SK-N-MC (cell line): ENCODE measurements at regions not wholly inside any gene's neighbourhood (a gene's known extent, or its start where the extent isn't known, plus 50 kb on each side); places are given as distances from the start of the nearest gene placed in this dataset.

Experiments
- DNase-seq: peaks from one replicate; pipeline ENCODE4 v3.0.0-alpha.2; 2011; ENCODE audit warnings: low read depth, low spot score
- H3K27ac ChIP-seq: fragments of 200-600 bp; sonication (generic); 2 replicates; pipeline ENCODE4 v1.5.1; 2016; ENCODE audit warnings: mixed run types
- H3K36me3 ChIP-seq: fragments of 200-600 bp; sonication (generic); 2 replicates; pipeline ENCODE4 v1.6.1; 2017; ENCODE audit warnings: antibody characterized with exemption, low read length, mixed read lengths; ENCODE audit not compliant: insufficient read depth
- H3K4me3 ChIP-seq: fragments of 200-600 bp; sonication (generic); 2 replicates; pipeline ENCODE4 v1.5.1; 2016
- H3K9ac ChIP-seq: fragments of 200-600 bp; sonication (generic); 2 replicates; pipeline ENCODE4 v1.8.0; 2017; ENCODE audit warnings: mixed run types, mixed read lengths; ENCODE audit not compliant: insufficient read length
- H3K9me3 ChIP-seq: fragments of 200-600 bp; sonication (generic); 2 replicates; pipeline ENCODE4 v1.6.1; 2017; ENCODE audit warnings: low read depth, mild to moderate bottlenecking, antibody characterized with exemption, low read length, moderate library complexity, mixed read lengths
- EZH2 ChIP-seq: fragments of 200-600 bp; sonication (generic); IDR thresholded peaks from one replicate; pipeline ENCODE4 v1.6.1; 2017; ENCODE audit warnings: antibody characterized with exemption
- FOXP2 ChIP-seq: optimal IDR thresholded peaks from 2 replicates; pipeline ENCODE3; 2011; ENCODE audit warnings: mild to moderate bottlenecking, moderate library complexity; ENCODE audit not compliant: insufficient read depth; ENCODE audit errors: extremely low read length, control extremely low read depth
- POLR2AphosphoS5 ChIP-seq: IDR thresholded peaks from 2 replicates; pipeline ENCODE4 v1.6.1; 2012; ENCODE audit warnings: mild to moderate bottlenecking, low read depth, low read length, borderline replicate concordance

DNA sequence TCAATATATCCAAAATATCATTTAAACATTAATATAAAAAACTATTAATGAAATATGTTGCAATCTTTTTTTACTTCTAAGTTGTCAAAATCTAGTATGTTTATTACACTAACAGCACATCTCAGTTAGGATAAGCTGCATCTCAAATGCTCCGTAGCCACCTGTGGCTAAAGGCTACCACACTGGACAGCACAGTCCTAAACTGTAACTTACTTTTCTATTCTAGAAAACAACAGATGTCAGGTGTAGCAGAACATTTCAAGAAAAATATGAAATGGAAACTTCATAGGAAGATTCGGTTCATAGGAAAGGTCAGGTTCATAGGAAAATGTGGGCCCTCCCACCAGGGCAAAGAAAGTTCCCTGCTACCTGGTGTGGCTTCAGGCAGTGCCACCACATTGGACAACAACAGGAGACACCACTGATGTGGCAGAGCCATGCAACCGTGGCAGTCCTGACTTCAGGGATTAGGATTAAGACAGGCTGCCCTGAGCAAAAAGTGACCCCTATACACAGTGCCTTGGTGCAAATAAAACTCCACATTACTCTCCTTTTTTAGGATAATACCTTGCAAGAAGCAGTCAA lies 197.8 kb upstream of the NR4A3 start:
- no peak for TF ChIP-seq POLR2AphosphoS5
- TF ChIP-seq FOXP2 = no peak
- TF ChIP-seq EZH2 = no peak
- Histone ChIP-seq H3K36me3 (no peaks in the 10 kb centered on the region), H3K9me3 (no peaks in the 10 kb centered on the region), H3K27ac (no peak overlapping the region), H3K9ac (no peak overlapping the region), H3K4me3 (no peak overlapping the region)
- DNase-seq = no peak

- TF ChIP-seq EZH2 (no peak), POLR2AphosphoS5 (no peak), FOXP2 (no peak)
- Histone ChIP-seq H3K27ac (no peak overlapping the region), H3K9me3 (no peaks in the 10 kb centered on the region), H3K4me3 (no peak overlapping the region), H3K36me3 (no peaks in the 10 kb centered on the region), H3K9ac (no peak overlapping the region)
- no peak for DNase-seq
Measured at GRCh38 chr9:99624499-99625233, 197.0 kb upstream of the NR4A3 start.

- no peaks in the 10 kb centered on the region for H3K9me3 ChIP-seq
- H3K9ac ChIP-seq = no peak overlapping the region
- TF ChIP-seq EZH2 = no peak
- no peak for TF ChIP-seq FOXP2
- TF ChIP-seq POLR2AphosphoS5 = no peak
- H3K27ac ChIP-seq = no peak overlapping the region
- H3K4me3 ChIP-seq = no peak overlapping the region
- no peak for DNase-seq
- H3K36me3 ChIP-seq = no peaks in the 10 kb centered on the region
Measured at GRCh38 chr9:99626426-99626825, 195.3 kb upstream of the NR4A3 start.

DNA sequence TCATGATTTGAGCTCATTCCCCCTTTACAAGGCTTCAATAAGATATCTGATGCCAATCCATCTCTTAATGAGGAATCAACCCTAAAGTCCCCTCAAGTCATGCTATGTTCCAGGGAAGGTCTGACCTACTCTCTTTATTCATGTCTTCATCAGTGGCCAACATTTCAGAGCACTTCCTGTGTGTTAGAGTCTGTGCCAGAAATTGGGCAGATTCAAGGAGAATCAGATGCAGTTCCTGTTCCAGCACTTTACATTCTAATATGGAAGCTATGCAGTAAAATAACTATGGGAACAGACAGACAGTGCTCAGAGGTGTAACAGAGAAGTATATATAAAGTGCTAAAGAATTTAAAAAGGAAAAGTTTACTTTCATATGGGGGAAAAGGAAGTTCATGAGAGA lies 193.4 kb upstream of the NR4A3 start:
- H3K9ac ChIP-seq = no peak overlapping the region
- H3K9me3 ChIP-seq = no peaks in the 10 kb centered on the region
- H3K4me3 ChIP-seq = no peak overlapping the region
- H3K27ac ChIP-seq = no peak overlapping the region
- TF ChIP-seq POLR2AphosphoS5 (no peak), EZH2 (no peak), FOXP2 (no peak)
- no peaks in the 10 kb centered on the region for H3K36me3 ChIP-seq
- DNase-seq = no peak

DNA sequence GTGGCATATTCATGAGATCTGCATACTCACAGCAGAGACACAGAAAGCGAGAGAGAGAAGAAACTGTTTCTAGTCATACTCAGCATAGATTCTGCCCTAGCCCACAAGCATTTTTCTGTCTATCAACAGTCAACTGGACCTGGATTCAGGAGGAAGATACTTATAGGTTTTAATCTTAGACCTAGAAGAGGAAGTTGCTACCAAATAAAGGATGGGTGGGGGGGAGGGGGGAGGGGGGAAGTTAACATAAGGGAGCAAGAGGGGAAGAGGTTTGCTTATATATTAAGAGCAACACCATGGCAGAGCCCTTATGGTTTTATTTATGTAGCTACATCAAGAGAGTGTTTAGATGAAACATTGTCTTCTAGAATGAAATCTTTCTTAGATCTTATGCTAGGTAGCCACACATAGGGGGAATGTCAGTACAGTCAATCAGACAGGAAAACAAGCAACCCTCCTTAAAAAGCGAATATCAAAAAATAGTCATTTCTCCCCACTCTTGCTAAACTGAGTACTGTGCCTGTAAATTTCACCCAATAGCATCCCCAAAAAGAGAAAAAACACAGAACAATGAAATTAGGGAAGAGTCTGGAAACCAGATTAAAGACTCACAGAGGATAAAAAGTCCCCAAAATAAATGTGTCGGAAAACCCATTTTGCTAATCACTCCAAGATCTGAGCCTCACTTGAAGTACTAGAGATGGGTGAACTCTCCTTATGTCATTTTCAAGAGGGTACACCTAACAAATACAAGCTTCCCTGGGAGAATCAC lies 192.7 kb upstream of the NR4A3 start:
- Histone ChIP-seq H3K27ac (no peak overlapping the region), H3K36me3 (no peaks in the 10 kb centered on the region), H3K4me3 (no peak overlapping the region), H3K9me3 (no peaks in the 10 kb centered on the region), H3K9ac (no peak overlapping the region)
- TF ChIP-seq POLR2AphosphoS5 (no peak), EZH2 (no peak), FOXP2 (no peak)
- no peak for DNase-seq

DNA sequence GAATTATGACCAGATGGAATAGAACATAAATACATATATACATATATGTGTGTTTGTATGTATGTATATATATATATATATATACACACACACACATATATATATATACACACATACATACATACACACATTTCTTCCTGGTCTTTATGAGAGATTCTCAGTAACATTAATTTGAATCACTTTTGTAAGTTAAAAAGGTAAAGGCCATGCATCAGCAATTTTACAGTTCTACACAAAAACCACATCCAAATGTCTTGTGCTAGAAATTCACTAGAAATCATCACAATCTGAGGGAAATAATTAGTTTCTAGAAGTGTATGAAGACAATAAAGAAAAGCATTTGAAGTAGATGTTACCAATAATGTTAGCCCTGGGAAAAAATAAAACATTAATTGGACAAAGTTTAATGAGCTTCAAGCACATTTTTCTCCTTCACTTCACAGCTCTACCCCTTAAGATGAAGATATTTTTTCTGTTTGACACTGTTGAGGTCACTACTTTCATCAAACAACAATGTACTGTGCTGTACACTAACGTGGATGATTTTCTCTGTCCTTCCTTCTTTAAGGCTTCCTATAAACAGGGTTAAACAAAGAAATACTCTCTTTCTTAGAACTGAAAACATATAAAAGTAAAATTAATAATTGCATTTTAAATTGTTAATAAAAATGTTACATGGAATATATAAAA lies 189.2 kb upstream of the NR4A3 start:
- Histone ChIP-seq H3K9me3 (no peaks in the 10 kb centered on the region), H3K36me3 (no peaks in the 10 kb centered on the region), H3K9ac (no peak overlapping the region), H3K27ac (no peak overlapping the region), H3K4me3 (no peak overlapping the region)
- no peak for TF ChIP-seq FOXP2
- TF ChIP-seq POLR2AphosphoS5 = no peak
- no peak for TF ChIP-seq EZH2
- no peak for DNase-seq

- Histone ChIP-seq H3K4me3 (no peak overlapping the region), H3K27ac (no peak overlapping the region), H3K9me3 (no peaks in the 10 kb centered on the region), H3K36me3 (no peaks in the 10 kb centered on the region), H3K9ac (no peak overlapping the region)
- no peak for DNase-seq
- TF ChIP-seq FOXP2 = no peak
- TF ChIP-seq EZH2 = no peak
Measured at GRCh38 chr9:99633265-99633664, 188.4 kb upstream of the NR4A3 start.

DNA sequence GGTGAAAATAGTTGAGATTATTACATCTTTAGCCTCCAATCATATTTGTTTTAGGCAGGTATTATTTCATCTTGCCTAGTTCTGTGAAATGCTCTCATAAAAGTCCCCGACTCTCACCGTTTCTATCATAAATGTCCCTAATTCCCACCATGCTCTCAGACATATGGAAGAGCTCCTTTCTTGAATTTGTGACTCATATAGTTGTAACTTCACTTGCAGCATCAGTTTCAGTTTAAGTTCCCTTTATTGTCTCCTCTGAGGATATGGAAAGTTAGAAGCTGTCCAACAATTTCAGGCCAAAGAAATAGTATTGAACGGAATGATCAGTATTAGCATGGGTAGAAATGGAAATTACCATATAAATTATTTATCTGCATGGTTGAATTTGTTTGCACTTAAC lies 187.5 kb upstream of the NR4A3 start:
- Histone ChIP-seq H3K4me3 (no peak overlapping the region), H3K9me3 (no peaks in the 10 kb centered on the region), H3K27ac (no peak overlapping the region), H3K36me3 (no peaks in the 10 kb centered on the region), H3K9ac (no peak overlapping the region)
- no peak for DNase-seq
- TF ChIP-seq FOXP2 (no peak), EZH2 (no peak), POLR2AphosphoS5 (no peak)
